Eye (tissue), 1 donor: ENCODE measurements at regions not wholly inside any gene's neighbourhood (a gene's known extent, or its start where the extent isn't known, plus 50 kb on each side); places are given as distances from the start of the nearest gene placed in this dataset.
"Not testable (repeated sequence)": the region's sequence is repeated elsewhere in the genome, so short reads cannot be mapped to it uniquely, and the experiment has no call there.

Experiments used
- DNase-seq: peaks from one replicate; pipeline ENCODE4 v3.0.0-alpha.2; 2015

- not testable (repeated sequence) for DNase-seq
Measured at GRCh38 chr6:90675107-90675506, 88.2 kb upstream of the MAP3K7 start.

- DNase-seq, result not testable (repeated sequence)
Measured at GRCh38 chr6:90674077-90674476, 87.2 kb upstream of the MAP3K7 start.

- DNase-seq, result no peak
Measured at GRCh38 chr6:90669846-90670245, 83.0 kb upstream of the MAP3K7 start.

GRCh38 chr6:90669420-90669819 lies 82.5 kb upstream of the MAP3K7 start:
- DNase-seq, result no peak

- no peak for DNase-seq
Measured at GRCh38 chr6:90668141-90668540, 81.3 kb upstream of the MAP3K7 start.

- DNase-seq, result no peak
Measured at GRCh38 chr6:90663873-90664272, 77.0 kb upstream of the MAP3K7 start.

GRCh38 chr6:90663106-90663505 lies 76.2 kb upstream of the MAP3K7 start:
- DNase-seq, result no peak

- no peak for DNase-seq
Measured at GRCh38 chr6:90660931-90661330, 74.1 kb upstream of the MAP3K7 start.

GRCh38 chr6:90658497-90658896 lies 71.6 kb upstream of the MAP3K7 start:
- DNase-seq, result no peak

GRCh38 chr6:90656325-90656724 lies 69.5 kb upstream of the MAP3K7 start:
- no peak for DNase-seq

GRCh38 chr6:90654806-90655205 lies 67.9 kb upstream of the MAP3K7 start:
- no peak for DNase-seq

- peak; percentile 75 for DNase-seq
Measured at GRCh38 chr6:90654166-90654565, 67.3 kb upstream of the MAP3K7 start.

- no peak for DNase-seq
Measured at GRCh38 chr6:90653750-90654149, 66.9 kb upstream of the MAP3K7 start.

- DNase-seq, result no peak
Measured at GRCh38 chr6:90650041-90650940, 63.4 kb upstream of the MAP3K7 start.

- DNase-seq, result no peak
Measured at GRCh38 chr6:90648873-90649272, 62.0 kb upstream of the MAP3K7 start.

GRCh38 chr6:90646940-90647339 lies 60.1 kb upstream of the MAP3K7 start:
- DNase-seq, result no peak

- no peak for DNase-seq
Measured at GRCh38 chr6:90645634-90646033, 58.8 kb upstream of the MAP3K7 start.

- DNase-seq, result no peak
Measured at GRCh38 chr6:90644492-90644891, 57.6 kb upstream of the MAP3K7 start.

GRCh38 chr6:90643381-90643780 lies 56.5 kb upstream of the MAP3K7 start:
- DNase-seq, result no peak

- DNase-seq, result no peak
Measured at GRCh38 chr6:90637320-90637719, 50.4 kb upstream of the MAP3K7 start.
